MM.1S (cell line): ENCODE measurements at regions not wholly inside any gene's neighbourhood (a gene's known extent, or its start where the extent isn't known, plus 50 kb on each side); places are given as distances from the start of the nearest gene placed in this dataset.

Experiments used
- EZH2 ChIP-seq: fragments of 300-600 bp; sonication (generic); optimal IDR thresholded peaks from 2 replicates; pipeline ENCODE3; 2017; ENCODE audit warnings: low read depth, mild to moderate bottlenecking, antibody characterized with exemption, low read length, mixed read lengths
- TF ChIP-seq, protein P1 (sequence below): fragments of 300-600 bp; sonication (generic); IDR thresholded peaks from 2 replicates; pipeline ENCODE4 v1.5.1; 2016; ENCODE audit warnings: antibody characterized with exemption, low read length, mixed read lengths

DNA sequence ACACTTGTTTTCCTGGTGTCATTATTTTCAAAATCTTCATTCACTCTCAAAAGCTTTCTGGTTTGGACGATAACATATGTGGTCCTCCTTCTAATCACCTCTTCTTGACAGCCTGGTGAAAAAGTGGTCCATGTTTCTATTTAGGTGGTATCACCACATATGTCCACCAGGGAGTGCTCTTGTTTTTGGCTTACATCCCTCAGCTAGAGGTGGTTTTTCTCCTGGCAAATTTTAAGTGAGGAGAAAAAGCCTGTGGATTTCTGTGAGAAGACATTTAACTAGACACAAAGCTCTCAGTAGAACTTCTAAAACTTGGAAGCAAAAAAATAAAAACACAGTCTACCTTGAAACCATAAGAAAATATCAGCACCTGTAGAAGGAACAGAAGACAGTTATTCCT, 58.0 kb upstream of the FRMPD4 start:
- no peak for TF ChIP-seq EZH2
- TF ChIP-seq, protein P1, sequence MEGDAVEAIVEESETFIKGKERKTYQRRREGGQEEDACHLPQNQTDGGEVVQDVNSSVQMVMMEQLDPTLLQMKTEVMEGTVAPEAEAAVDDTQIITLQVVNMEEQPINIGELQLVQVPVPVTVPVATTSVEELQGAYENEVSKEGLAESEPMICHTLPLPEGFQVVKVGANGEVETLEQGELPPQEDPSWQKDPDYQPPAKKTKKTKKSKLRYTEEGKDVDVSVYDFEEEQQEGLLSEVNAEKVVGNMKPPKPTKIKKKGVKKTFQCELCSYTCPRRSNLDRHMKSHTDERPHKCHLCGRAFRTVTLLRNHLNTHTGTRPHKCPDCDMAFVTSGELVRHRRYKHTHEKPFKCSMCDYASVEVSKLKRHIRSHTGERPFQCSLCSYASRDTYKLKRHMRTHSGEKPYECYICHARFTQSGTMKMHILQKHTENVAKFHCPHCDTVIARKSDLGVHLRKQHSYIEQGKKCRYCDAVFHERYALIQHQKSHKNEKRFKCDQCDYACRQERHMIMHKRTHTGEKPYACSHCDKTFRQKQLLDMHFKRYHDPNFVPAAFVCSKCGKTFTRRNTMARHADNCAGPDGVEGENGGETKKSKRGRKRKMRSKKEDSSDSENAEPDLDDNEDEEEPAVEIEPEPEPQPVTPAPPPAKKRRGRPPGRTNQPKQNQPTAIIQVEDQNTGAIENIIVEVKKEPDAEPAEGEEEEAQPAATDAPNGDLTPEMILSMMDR: peak; percentile 56
